ENCODE measurements at regions not wholly inside any gene's neighbourhood (a gene's known extent, or its start where the extent isn't known, plus 50 kb on each side); places are given as distances from the start of the nearest gene placed in this dataset.

DNA sequence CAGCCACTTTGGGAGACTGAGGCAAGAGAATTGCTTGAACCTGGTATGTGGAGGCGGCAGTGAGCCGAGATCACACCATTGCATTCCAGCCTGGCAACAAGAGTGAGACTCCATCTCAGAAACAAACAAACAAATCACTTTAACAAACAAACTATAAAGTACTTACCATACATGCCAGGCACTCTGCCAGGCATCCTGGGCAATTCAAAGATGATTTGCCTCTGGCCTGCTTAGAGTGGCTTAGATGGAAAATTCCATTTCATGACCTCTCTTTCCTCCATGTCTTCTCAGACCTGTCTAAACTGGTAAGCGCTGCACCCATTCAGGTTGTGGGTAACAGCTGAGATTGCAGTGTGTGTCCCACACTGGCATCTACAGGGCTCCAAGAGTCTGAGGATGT, 273.2 kb downstream of the BCL2 start:
- DNase-seq (ENCODE audit: low read depth, low spot score) = no peak
- TF ChIP-seq, protein P1, sequence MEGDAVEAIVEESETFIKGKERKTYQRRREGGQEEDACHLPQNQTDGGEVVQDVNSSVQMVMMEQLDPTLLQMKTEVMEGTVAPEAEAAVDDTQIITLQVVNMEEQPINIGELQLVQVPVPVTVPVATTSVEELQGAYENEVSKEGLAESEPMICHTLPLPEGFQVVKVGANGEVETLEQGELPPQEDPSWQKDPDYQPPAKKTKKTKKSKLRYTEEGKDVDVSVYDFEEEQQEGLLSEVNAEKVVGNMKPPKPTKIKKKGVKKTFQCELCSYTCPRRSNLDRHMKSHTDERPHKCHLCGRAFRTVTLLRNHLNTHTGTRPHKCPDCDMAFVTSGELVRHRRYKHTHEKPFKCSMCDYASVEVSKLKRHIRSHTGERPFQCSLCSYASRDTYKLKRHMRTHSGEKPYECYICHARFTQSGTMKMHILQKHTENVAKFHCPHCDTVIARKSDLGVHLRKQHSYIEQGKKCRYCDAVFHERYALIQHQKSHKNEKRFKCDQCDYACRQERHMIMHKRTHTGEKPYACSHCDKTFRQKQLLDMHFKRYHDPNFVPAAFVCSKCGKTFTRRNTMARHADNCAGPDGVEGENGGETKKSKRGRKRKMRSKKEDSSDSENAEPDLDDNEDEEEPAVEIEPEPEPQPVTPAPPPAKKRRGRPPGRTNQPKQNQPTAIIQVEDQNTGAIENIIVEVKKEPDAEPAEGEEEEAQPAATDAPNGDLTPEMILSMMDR (IDR thresholded peaks at IDR 0.05; ENCODE audit: low read depth, low read length) = no peak
- in situ Hi-C loops (cut with HindIII; ENCODE audit: low sequenced_read_pairs) = no loop called here

DNA sequence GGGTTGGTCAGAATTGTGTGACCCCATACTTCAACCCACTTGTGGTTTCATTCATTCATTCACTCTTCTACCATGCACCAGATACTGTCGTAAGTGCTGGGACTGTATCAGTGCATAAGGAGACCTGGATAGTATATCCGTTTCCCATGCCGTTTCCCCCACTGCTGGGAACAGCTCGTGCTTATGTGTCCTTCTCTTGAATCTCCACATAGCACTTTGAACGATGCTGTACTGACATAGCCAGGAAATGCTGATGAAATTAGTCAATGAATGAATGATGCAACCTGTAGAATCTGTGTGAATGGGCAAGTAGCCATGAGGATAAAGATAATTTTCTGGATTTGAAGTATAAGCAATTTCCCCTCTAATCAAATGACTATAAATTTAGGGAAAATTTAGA, 276.1 kb downstream of the BCL2 start:
- H3K4me3 ChIP-seq (ENCODE audit: low read depth, low read length) = no peak overlapping the region
- TF ChIP-seq, protein P1 (IDR thresholded peaks at IDR 0.05; ENCODE audit: low read depth, low read length) = no peak
- peak; percentile 2 for DNase-seq (ENCODE audit: low read depth, low spot score)
- in situ Hi-C loops (cut with HindIII; ENCODE audit: low sequenced_read_pairs) = no loop called here

More for the DNA sequence above, 273.2 kb downstream of the BCL2 start:
- no peak overlapping the region for H3K4me3 ChIP-seq (ENCODE audit: low read depth, low read length)

DNA sequence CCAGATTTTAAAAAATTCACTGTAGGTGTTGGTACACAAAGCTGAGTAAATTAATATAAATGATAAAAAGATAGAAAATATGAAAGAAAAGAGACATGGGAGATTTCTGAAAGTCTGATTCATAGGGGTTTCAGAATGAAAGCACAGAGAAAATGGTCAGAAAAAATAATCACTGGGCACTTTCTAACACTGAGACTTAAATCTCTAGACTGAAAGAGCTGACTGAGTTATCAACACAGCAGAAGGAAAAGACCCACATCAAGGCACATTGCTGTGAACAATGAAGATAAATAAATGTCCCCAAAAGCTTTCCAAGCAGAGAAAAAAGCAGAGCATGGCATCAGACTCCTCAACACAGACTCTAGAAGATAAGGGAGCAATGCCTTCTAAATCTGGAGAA, 277.2 kb downstream of the BCL2 start:
- no peak for DNase-seq (ENCODE audit: low read depth, low spot score)
- in situ Hi-C loops (cut with HindIII; ENCODE audit: low sequenced_read_pairs) = no loop called here
- TF ChIP-seq, protein P1 (IDR thresholded peaks at IDR 0.05; ENCODE audit: low read depth, low read length) = no peak
- no peak overlapping the region for H3K4me3 ChIP-seq (ENCODE audit: low read depth, low read length)

DNA sequence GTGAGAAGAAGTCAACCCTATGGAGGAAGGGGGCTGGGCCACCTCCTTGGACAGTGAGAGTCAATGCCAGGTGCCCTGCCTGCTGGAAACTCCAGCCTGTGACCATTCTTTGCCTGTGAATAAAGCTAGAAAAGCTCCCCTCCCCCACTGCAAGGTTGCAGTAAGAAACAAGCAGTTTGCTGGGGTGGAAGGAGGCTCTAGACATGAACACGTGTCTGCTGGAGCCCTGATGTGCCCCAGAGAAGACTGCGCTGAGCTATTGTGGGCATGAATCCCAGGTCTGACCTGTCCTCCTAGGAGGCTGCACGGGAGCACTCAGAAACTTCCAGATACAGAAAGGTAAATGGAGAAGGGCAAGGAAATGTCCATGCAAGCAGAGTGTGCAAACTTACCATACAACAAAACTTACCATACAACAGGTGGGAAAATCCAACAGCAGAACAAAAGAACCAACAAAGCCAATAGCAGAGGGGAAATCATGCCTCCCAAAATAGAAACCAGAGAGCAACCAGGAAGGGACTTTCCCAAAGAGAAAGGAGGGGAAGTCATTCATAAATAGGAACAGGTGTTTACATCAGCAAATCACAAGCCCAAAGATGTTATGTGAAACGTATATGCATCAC, 278.7 kb downstream of the BCL2 start:
- TF ChIP-seq, protein P1 (IDR thresholded peaks at IDR 0.05; ENCODE audit: low read depth, low read length) = no peak
- no peak for DNase-seq (ENCODE audit: low read depth, low spot score)
- in situ Hi-C loops (cut with HindIII; ENCODE audit: low sequenced_read_pairs) = no loop called here
- H3K4me3 ChIP-seq (ENCODE audit: low read depth, low read length) = no peak overlapping the region

DNA sequence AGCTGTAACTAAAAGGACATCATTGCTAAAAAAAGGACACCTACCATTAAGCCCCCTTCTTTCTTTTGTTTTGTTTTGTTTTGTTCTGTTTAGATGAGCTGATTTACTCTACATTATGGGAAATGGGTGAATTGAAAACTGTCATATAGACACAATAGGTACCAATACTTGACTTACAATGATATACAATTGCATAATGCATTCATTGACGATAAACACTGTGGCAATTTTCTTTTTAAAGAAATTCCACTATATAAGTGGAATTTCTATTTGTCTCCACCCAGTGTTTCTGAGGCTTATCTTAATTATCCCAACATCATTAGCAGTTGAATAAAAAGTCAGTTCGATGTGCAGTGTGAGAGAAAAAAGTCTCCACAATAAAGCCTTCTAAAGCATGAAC, 282.1 kb downstream of the BCL2 start:
- TF ChIP-seq, protein P1 (IDR thresholded peaks at IDR 0.05; ENCODE audit: low read depth, low read length) = no peak
- no peak overlapping the region for H3K4me3 ChIP-seq (ENCODE audit: low read depth, low read length)
- DNase-seq (ENCODE audit: low read depth, low spot score) = no peak
- in situ Hi-C loops (cut with HindIII; ENCODE audit: low sequenced_read_pairs) = no loop called here

DNA sequence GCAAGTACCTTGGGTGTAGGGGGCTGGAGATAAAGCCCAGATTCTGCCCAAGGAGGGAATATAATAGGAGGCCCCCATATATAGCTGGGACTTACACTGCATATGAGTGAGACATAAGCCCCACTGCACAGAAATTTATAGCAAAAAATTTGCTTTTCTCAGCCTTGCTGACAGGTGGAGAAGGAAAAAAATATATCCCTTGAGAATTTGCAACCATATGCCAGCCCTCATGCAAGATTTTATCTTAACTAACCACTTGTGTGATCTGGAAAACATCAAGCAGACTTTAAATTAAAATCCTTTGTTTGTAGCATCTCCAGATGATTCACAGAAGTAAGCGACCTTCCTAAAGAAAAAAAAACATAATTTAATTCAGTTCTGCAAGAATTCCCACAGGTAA, 288.2 kb downstream of the BCL2 start:
- no peak overlapping the region for H3K4me3 ChIP-seq (ENCODE audit: low read depth, low read length)
- in situ Hi-C loops (cut with HindIII; ENCODE audit: low sequenced_read_pairs) = no loop called here
- DNase-seq (ENCODE audit: low read depth, low spot score) = no peak
- TF ChIP-seq, protein P1 (IDR thresholded peaks at IDR 0.05; ENCODE audit: low read depth, low read length) = no peak
